Ascending aorta (tissue), 2 donors: ENCODE measurements at regions not wholly inside any gene's neighbourhood (a gene's known extent, or its start where the extent isn't known, plus 50 kb on each side); places are given as distances from the start of the nearest gene placed in this dataset.

ENCODE experiments used
- DNase-seq, 2 donors: peaks; one replicate each; pipeline ENCODE4 v3.0.0-alpha.2; 2019; ENCODE audit warnings: low spot score in 2 of 2
- H3K27ac ChIP-seq, 2 donors: fragments of 200-600 bp; sonication (generic); one replicate each; pipeline ENCODE4 v1.5.1; 2016 to 2017; ENCODE audit warnings: mild to moderate bottlenecking in 1 of 2
- H3K27me3 ChIP-seq: fragments of 200-600 bp; sonication (generic); one replicate; pipeline ENCODE4 v1.5.1; 2017
- H3K36me3 ChIP-seq, 2 donors: fragments of 200-600 bp; sonication (generic); one replicate each; pipeline ENCODE4 v1.5.1; 2016
- H3K4me1 ChIP-seq, 2 donors: fragments of 200-600 bp; sonication (generic); one replicate each; pipeline ENCODE4 v1.5.1; 2016 to 2017; ENCODE audit warnings: mild to moderate bottlenecking in 1 of 2
- H3K4me3 ChIP-seq, 2 donors: fragments of 200-600 bp; sonication (generic); one replicate each; pipeline ENCODE4 v1.5.1; 2016 to 2017; ENCODE audit warnings: mild to moderate bottlenecking in 1 of 2
- H3K9me3 ChIP-seq, 2 donors: fragments of 200-600 bp; sonication (generic); one replicate each; pipeline ENCODE4 v1.5.1; 2016
- CTCF ChIP-seq, 3 experiments: fragments of 200-600 bp in 2 of 3; fragments of 450-650 bp in 1 of 3; sonication (generic) in 2 of 3; IDR thresholded peaks; one replicate each; pipeline ENCODE4 v1.5.1; 2016 to 2019; ENCODE audit warnings: antibody characterized with exemption in 3 of 3, mild to moderate bottlenecking in 1 of 3, moderate library complexity in 1 of 3
- intact Hi-C: fragments of 100-400 bp; cut with DNase I; formaldehyde crosslinking; loops from one replicate; pipeline ENCODE4 v1.15.1; 2023

- no peak for TF ChIP-seq CTCF (IDR thresholded peaks at IDR 0.05)
- H3K27ac ChIP-seq = no peak overlapping the region
- DNase-seq = no peak
Measured at GRCh38 chr11:121944556-121945230, 171.3 kb downstream of the BLID start.

GRCh38 chr11:121938076-121938475 lies 177.9 kb downstream of the BLID start:
- no peak overlapping the region for H3K27ac ChIP-seq
- H3K4me1 ChIP-seq = no peaks in the 10 kb centered on the region
- intact Hi-C loops = no loop called here
- H3K36me3 ChIP-seq = no peaks in the 10 kb centered on the region
- H3K4me3 ChIP-seq = no peak overlapping the region
- DNase-seq = no peak
- no peak for TF ChIP-seq CTCF (IDR thresholded peaks at IDR 0.05)
- no peaks in the 10 kb centered on the region for H3K27me3 ChIP-seq
- H3K9me3 ChIP-seq = no peaks in the 10 kb centered on the region

More at GRCh38 chr11:121944556-121945230, 171.3 kb downstream of the BLID start:
- no peaks in the 10 kb centered on the region for H3K36me3 ChIP-seq
- intact Hi-C loops = no loop called here
- H3K9me3 ChIP-seq = no peaks in the 10 kb centered on the region
- H3K4me3 ChIP-seq = no peak overlapping the region
- no peaks in the 10 kb centered on the region for H3K4me1 ChIP-seq
- H3K27me3 ChIP-seq = no peaks in the 10 kb centered on the region

DNA sequence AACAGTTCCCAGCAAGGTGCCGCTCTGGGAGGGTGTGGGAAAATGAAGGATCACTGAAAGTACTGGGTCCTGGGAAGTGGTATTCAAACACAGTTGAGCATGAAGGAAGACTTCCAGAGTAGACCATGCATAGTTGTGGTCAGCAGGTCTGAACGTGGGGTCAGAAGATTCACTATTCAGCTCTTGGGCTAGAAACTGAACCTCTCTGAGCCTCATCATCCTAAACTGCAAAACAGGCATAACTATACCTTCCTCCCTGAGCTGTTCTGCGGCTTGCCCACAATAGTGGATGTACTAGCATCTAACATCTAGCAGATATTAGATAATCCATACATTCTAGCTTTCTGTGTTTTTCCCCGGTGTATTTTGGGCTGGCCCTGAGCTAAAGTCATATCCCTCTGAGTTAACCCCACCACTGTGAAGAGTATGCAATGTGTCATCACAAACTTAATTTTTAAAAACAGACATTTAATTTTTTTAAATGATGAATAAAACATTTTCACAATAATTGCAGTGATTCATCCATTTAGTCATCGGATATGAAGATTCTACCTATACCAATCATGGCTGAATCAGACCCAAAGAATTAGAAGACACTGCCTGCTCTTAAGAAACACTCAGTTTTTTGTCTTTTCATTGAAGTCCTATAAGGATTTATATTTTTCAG lies 179.1 kb downstream of the BLID start:
- TF ChIP-seq CTCF (IDR thresholded peaks at IDR 0.05) = no peak
- no peak for DNase-seq
- no peaks in the 10 kb centered on the region for H3K36me3 ChIP-seq

GRCh38 chr11:121936370-121936769 lies 179.6 kb downstream of the BLID start:
- TF ChIP-seq CTCF (IDR thresholded peaks at IDR 0.05) = no peak
- Histone ChIP-seq H3K9me3 (no peaks in the 10 kb centered on the region), H3K27me3 (no peaks in the 10 kb centered on the region), H3K4me3 (no peak overlapping the region), H3K27ac (no peak overlapping the region), H3K36me3 (no peaks in the 10 kb centered on the region), H3K4me1 (no peaks in the 10 kb centered on the region)
- DNase-seq = no peak
- intact Hi-C loops = no loop called here

More for the DNA sequence above, 179.1 kb downstream of the BLID start:
- no peaks in the 10 kb centered on the region for H3K27me3 ChIP-seq
- intact Hi-C loops = no loop called here
- H3K4me3 ChIP-seq = no peak overlapping the region
- no peaks in the 10 kb centered on the region for H3K9me3 ChIP-seq
- H3K4me1 ChIP-seq = no peaks in the 10 kb centered on the region
- no peak overlapping the region for H3K27ac ChIP-seq

GRCh38 chr11:121933694-121934093 lies 182.3 kb downstream of the BLID start:
- Histone ChIP-seq H3K27ac (no peak overlapping the region), H3K4me3 (no peak overlapping the region)

More at GRCh38 chr11:121933694-121934093, 182.3 kb downstream of the BLID start:
- intact Hi-C loops = no loop called here
- TF ChIP-seq CTCF (IDR thresholded peaks at IDR 0.05) = no peak
- Histone ChIP-seq H3K36me3 (no peaks in the 10 kb centered on the region), H3K9me3 (no peaks in the 10 kb centered on the region), H3K27me3 (no peaks in the 10 kb centered on the region), H3K4me1 (peaks cover 0 to 2% of the 10 kb centered on the region in 2 donors)
- no peak for DNase-seq
